ENCODE measurements at regions not wholly inside any gene's neighbourhood (a gene's known extent, or its start where the extent isn't known, plus 50 kb on each side); places are given as distances from the start of the nearest gene placed in this dataset.

- TF ChIP-seq CTCF (optimal IDR thresholded peaks at IDR 0.05 in 1 of 3, IDR thresholded peaks at IDR 0.05 in 1 of 3, conservative IDR thresholded peaks at IDR 0.05 in 1 of 3; ENCODE audit: extremely low read depth in 1 of 3, insufficient read depth in 2 of 3, low read length in 3 of 3), result no peak
- TF ChIP-seq EZH2 (IDR thresholded peaks at IDR 0.05; ENCODE audit: low read length), result no peak
These were observed 495.9 kb downstream of the CENPC start for GRCh38 chr4:67049446-67049845.

All from keratinocyte (primary cell).